ENCODE measurements at regions not wholly inside any gene's neighbourhood (a gene's known extent, or its start where the extent isn't known, plus 50 kb on each side); places are given as distances from the start of the nearest gene placed in this dataset.
"Not testable (repeated sequence)": the region's sequence is repeated elsewhere in the genome, so short reads cannot be mapped to it uniquely, and the experiment has no call there.

- no peak for DNase-seq
Measured at GRCh38 chr4:9704551-9705332, 76.7 kb upstream of the DRD5 start.

- not testable (repeated sequence) for DNase-seq
Measured at GRCh38 chr4:9707281-9707680, 74.2 kb upstream of the DRD5 start.

GRCh38 chr4:9707936-9708335 is 73.5 kb upstream of the DRD5 start:
- DNase-seq: not testable (repeated sequence)

- no peak for DNase-seq
Measured at GRCh38 chr4:9709724-9710123, 71.7 kb upstream of the DRD5 start.

- DNase-seq: not testable (repeated sequence)
Measured at GRCh38 chr4:9715271-9715670, 66.2 kb upstream of the DRD5 start.

- no peak for DNase-seq
Measured at GRCh38 chr4:9716093-9716492, 65.3 kb upstream of the DRD5 start.

- not testable (repeated sequence) for DNase-seq
Measured at GRCh38 chr4:9718246-9718939, 63.0 kb upstream of the DRD5 start.

- not testable (repeated sequence) for DNase-seq
Measured at GRCh38 chr4:9722131-9722530, 59.3 kb upstream of the DRD5 start.

All from NCI-H2171 (cell line).